ENCODE measurements at regions not wholly inside any gene's neighbourhood (a gene's known extent, or its start where the extent isn't known, plus 50 kb on each side); places are given as distances from the start of the nearest gene placed in this dataset.

DNA sequence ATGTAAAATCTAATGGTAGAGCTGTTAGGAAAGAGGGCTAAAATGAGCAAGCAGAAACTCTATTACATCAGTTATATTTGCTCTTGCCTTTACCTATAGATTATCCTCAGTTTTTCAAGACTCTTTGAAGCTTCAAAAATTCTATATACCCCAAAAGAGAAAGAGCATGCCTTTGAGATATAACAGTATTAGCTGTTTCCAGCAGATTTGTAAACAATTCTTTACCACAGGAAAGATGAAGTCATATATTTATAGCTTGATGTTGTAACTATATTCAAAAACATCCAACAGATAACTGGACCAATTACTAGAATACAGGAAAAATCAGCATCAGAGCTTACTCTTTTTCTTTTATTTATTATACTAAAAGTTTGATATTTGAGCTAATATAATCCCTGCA, 416.2 kb upstream of the TPK1 start:
- H3K18ac ChIP-seq (ENCODE audit: low read length): no peak overlapping the region
- H3K14ac ChIP-seq (ENCODE audit: low read length): no peak overlapping the region
- H3K79me1 ChIP-seq (ENCODE audit: low read length): no peaks in the 10 kb centered on the region
- H3K4me3 ChIP-seq (ENCODE audit: low read depth, low read length): no peak overlapping the region
- no peaks in the 10 kb centered on the region for H3K4me1 ChIP-seq (ENCODE audit: control insufficient read depth in 1 of 2, insufficient read depth in 2 of 2, low read length in 2 of 2)
- no peak overlapping the region for H2BK12ac ChIP-seq (ENCODE audit: low read length)
- H3K79me2 ChIP-seq (ENCODE audit: control insufficient read depth, insufficient read depth, low read length, poor library complexity): no peaks in the 10 kb centered on the region
- H3K36me3 ChIP-seq (ENCODE audit: control insufficient read depth in 1 of 2, insufficient read depth in 2 of 2, low read length in 2 of 2): no peaks in the 10 kb centered on the region
- no peak overlapping the region for H4K91ac ChIP-seq (ENCODE audit: low read depth, low read length)
- no peaks in the 10 kb centered on the region for H3K9me3 ChIP-seq (ENCODE audit: insufficient read depth, low read depth, low read length)
- no peak overlapping the region for H3K23ac ChIP-seq (ENCODE audit: low read length)
- H3K27me3 ChIP-seq (ENCODE audit: insufficient read depth, low read length): no peaks in the 10 kb centered on the region
- no peak overlapping the region for H3K9ac ChIP-seq (ENCODE audit: low read length)
- H3K4ac ChIP-seq (ENCODE audit: low read depth, low read length): no peak overlapping the region
- H4K12ac ChIP-seq (ENCODE audit: low read depth, low read length): no peak overlapping the region
- H2AFZ ChIP-seq (ENCODE audit: insufficient read depth, low read length, poor library complexity): no peak overlapping the region
- DNase-seq: no peak
- no peak overlapping the region for H2BK5ac ChIP-seq (ENCODE audit: low read depth, low read length, poor library complexity)
- no peak overlapping the region for H2BK120ac ChIP-seq (ENCODE audit: insufficient read depth, low read length, poor library complexity)
- no peak overlapping the region for H4K8ac ChIP-seq (ENCODE audit: low read depth, low read length)
- H2AK5ac ChIP-seq (ENCODE audit: low read length): no peak overlapping the region
- H3K27ac ChIP-seq (ENCODE audit: low read depth, low read length): no peak overlapping the region
- no peak overlapping the region for H3K4me2 ChIP-seq (ENCODE audit: low read length)

DNA sequence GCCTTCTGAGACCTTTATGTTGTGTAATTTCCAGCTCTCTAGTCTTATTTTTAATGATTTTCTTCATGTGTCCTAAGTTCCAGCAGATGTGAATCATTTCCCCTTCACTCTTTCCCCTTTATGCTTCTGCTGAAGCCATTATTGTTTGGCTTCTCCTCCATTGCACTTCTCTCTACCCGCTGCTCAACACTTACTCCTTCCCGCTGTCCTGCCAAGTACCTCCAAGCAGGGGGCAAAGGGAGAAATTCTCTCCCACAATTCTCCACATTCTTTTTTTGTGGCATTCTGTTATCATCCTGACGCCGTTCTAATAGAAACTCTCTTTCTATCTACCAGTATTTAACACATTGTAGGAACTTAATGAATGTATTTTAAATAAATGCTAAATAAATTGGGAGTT, 388.9 kb upstream of the TPK1 start:
- Histone ChIP-seq H3K27ac (ENCODE audit: low read depth, low read length) (no peak overlapping the region), H2BK120ac (ENCODE audit: insufficient read depth, low read length, poor library complexity) (no peak overlapping the region), H3K14ac (ENCODE audit: low read length) (no peak overlapping the region), H3K4me1 (ENCODE audit: control insufficient read depth in 1 of 2, insufficient read depth in 2 of 2, low read length in 2 of 2) (no peaks in the 10 kb centered on the region), H3K4me2 (ENCODE audit: low read length) (no peak overlapping the region), H3K79me2 (ENCODE audit: control insufficient read depth, insufficient read depth, low read length, poor library complexity) (no peaks in the 10 kb centered on the region), H3K23ac (ENCODE audit: low read length) (no peak overlapping the region), H3K9me3 (ENCODE audit: insufficient read depth, low read depth, low read length) (no peaks in the 10 kb centered on the region), H4K8ac (ENCODE audit: low read depth, low read length) (no peak overlapping the region), H4K12ac (ENCODE audit: low read depth, low read length) (no peak overlapping the region), H3K4me3 (ENCODE audit: low read depth, low read length) (no peak overlapping the region), H3K4ac (ENCODE audit: low read depth, low read length) (no peak overlapping the region), H2BK12ac (ENCODE audit: low read length) (no peak overlapping the region), H3K36me3 (ENCODE audit: control insufficient read depth in 1 of 2, insufficient read depth in 2 of 2, low read length in 2 of 2) (no peaks in the 10 kb centered on the region), H3K9ac (ENCODE audit: low read length) (no peak overlapping the region), H3K18ac (ENCODE audit: low read length) (no peak overlapping the region), H2AK5ac (ENCODE audit: low read length) (no peak overlapping the region), H2BK5ac (ENCODE audit: low read depth, low read length, poor library complexity) (no peak overlapping the region), H2AFZ (ENCODE audit: insufficient read depth, low read length, poor library complexity) (no peak overlapping the region), H3K79me1 (ENCODE audit: low read length) (no peaks in the 10 kb centered on the region), H3K27me3 (ENCODE audit: insufficient read depth, low read length) (no peaks in the 10 kb centered on the region), H4K91ac (ENCODE audit: low read depth, low read length) (no peak overlapping the region)
- no CpG with 5 or more reads among the region's 4 CpGs for WGBS (ENCODE audit: extremely low coverage, insufficient coverage, insufficient read length)
- no peak for DNase-seq

DNA sequence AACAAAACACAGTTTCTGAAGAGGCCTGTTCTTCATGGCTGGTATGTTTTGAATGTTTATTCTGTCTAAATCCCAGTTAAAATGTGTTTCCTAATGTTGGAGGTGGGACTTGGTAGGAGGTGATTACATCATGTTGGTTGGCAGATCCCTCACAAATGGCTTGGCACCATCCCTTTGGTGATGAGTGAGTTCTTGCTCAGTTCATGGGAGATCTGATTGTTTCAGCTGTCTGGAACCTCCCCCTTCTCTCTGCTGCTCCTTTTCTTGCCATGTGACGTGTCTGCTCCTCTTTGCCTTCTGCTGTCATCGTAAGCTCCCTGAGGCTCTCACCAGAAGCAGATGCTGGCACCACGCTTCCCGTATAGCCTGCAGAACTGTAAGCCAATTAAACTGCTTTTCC, 383.6 kb upstream of the TPK1 start:
- H2BK5ac ChIP-seq (ENCODE audit: low read depth, low read length, poor library complexity): no peak overlapping the region
- H3K14ac ChIP-seq (ENCODE audit: low read length): no peak overlapping the region
- H3K27me3 ChIP-seq (ENCODE audit: insufficient read depth, low read length): no peaks in the 10 kb centered on the region
- no peaks in the 10 kb centered on the region for H3K9me3 ChIP-seq (ENCODE audit: insufficient read depth, low read depth, low read length)
- no peak overlapping the region for H3K23ac ChIP-seq (ENCODE audit: low read length)
- no peak overlapping the region for H3K18ac ChIP-seq (ENCODE audit: low read length)
- no peaks in the 10 kb centered on the region for H3K79me1 ChIP-seq (ENCODE audit: low read length)
- no peak overlapping the region for H3K4me3 ChIP-seq (ENCODE audit: low read depth, low read length)
- no peak overlapping the region for H4K91ac ChIP-seq (ENCODE audit: low read depth, low read length)
- no peak overlapping the region for H3K4ac ChIP-seq (ENCODE audit: low read depth, low read length)
- no peak overlapping the region for H3K27ac ChIP-seq (ENCODE audit: low read depth, low read length)
- no peak overlapping the region for H2BK120ac ChIP-seq (ENCODE audit: insufficient read depth, low read length, poor library complexity)
- no peaks in the 10 kb centered on the region for H3K79me2 ChIP-seq (ENCODE audit: control insufficient read depth, insufficient read depth, low read length, poor library complexity)
- H4K12ac ChIP-seq (ENCODE audit: low read depth, low read length): no peak overlapping the region
- no peak overlapping the region for H2AFZ ChIP-seq (ENCODE audit: insufficient read depth, low read length, poor library complexity)
- no peak overlapping the region for H4K8ac ChIP-seq (ENCODE audit: low read depth, low read length)
- no peak overlapping the region for H2BK12ac ChIP-seq (ENCODE audit: low read length)
- H3K9ac ChIP-seq (ENCODE audit: low read length): no peak overlapping the region
- H3K36me3 ChIP-seq (ENCODE audit: control insufficient read depth in 1 of 2, insufficient read depth in 2 of 2, low read length in 2 of 2): no peaks in the 10 kb centered on the region
- no peak overlapping the region for H2AK5ac ChIP-seq (ENCODE audit: low read length)
- WGBS (ENCODE audit: extremely low coverage, insufficient coverage, insufficient read length): no CpG with 5 or more reads among the region's 4 CpGs
- no peak overlapping the region for H3K4me2 ChIP-seq (ENCODE audit: low read length)
- peak; percentile 10 to 14 for DNase-seq
- no peaks in the 10 kb centered on the region for H3K4me1 ChIP-seq (ENCODE audit: control insufficient read depth in 1 of 2, insufficient read depth in 2 of 2, low read length in 2 of 2)

DNA sequence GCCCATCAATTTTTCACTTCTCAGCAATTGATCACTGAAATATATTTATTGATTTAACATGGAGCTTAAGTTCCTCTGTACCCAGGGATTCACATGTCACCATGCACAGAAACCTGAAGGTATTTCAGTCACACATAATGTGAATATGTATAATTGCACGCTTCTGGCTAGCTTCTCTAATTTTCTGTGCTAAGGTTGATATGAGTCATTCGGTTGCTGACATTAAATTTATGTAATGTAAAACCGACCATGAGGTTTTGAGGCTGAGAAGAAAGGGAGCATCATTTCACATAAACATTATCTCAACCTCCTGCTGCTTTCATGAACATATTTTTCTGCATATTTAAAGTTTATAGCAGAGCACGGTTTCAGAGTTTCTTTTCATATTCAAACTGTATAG, 381.0 kb upstream of the TPK1 start:
- H4K8ac ChIP-seq (ENCODE audit: low read depth, low read length): no peak overlapping the region
- no peak overlapping the region for H3K27ac ChIP-seq (ENCODE audit: low read depth, low read length)
- H3K4me3 ChIP-seq (ENCODE audit: low read depth, low read length): no peak overlapping the region
- H3K79me1 ChIP-seq (ENCODE audit: low read length): no peaks in the 10 kb centered on the region
- H3K18ac ChIP-seq (ENCODE audit: low read length): no peak overlapping the region
- H3K36me3 ChIP-seq (ENCODE audit: control insufficient read depth in 1 of 2, insufficient read depth in 2 of 2, low read length in 2 of 2): no peaks in the 10 kb centered on the region
- no peak overlapping the region for H2AFZ ChIP-seq (ENCODE audit: insufficient read depth, low read length, poor library complexity)
- H3K4me2 ChIP-seq (ENCODE audit: low read length): no peak overlapping the region
- no peak for DNase-seq
- H2AK5ac ChIP-seq (ENCODE audit: low read length): no peak overlapping the region
- H3K27me3 ChIP-seq (ENCODE audit: insufficient read depth, low read length): no peaks in the 10 kb centered on the region
- H2BK12ac ChIP-seq (ENCODE audit: low read length): no peak overlapping the region
- H2BK5ac ChIP-seq (ENCODE audit: low read depth, low read length, poor library complexity): no peak overlapping the region
- H3K9ac ChIP-seq (ENCODE audit: low read length): no peak overlapping the region
- no peaks in the 10 kb centered on the region for H3K9me3 ChIP-seq (ENCODE audit: insufficient read depth, low read depth, low read length)
- H3K14ac ChIP-seq (ENCODE audit: low read length): no peak overlapping the region
- no peak overlapping the region for H4K12ac ChIP-seq (ENCODE audit: low read depth, low read length)
- no peak overlapping the region for H4K91ac ChIP-seq (ENCODE audit: low read depth, low read length)
- no peak overlapping the region for H2BK120ac ChIP-seq (ENCODE audit: insufficient read depth, low read length, poor library complexity)
- no peak overlapping the region for H3K23ac ChIP-seq (ENCODE audit: low read length)
- no peak overlapping the region for H3K4ac ChIP-seq (ENCODE audit: low read depth, low read length)
- WGBS (ENCODE audit: extremely low coverage, insufficient coverage, insufficient read length): no CpG with 5 or more reads among the region's 4 CpGs
- no peaks in the 10 kb centered on the region for H3K79me2 ChIP-seq (ENCODE audit: control insufficient read depth, insufficient read depth, low read length, poor library complexity)
- H3K4me1 ChIP-seq (ENCODE audit: control insufficient read depth in 1 of 2, insufficient read depth in 2 of 2, low read length in 2 of 2): no peaks in the 10 kb centered on the region

DNA sequence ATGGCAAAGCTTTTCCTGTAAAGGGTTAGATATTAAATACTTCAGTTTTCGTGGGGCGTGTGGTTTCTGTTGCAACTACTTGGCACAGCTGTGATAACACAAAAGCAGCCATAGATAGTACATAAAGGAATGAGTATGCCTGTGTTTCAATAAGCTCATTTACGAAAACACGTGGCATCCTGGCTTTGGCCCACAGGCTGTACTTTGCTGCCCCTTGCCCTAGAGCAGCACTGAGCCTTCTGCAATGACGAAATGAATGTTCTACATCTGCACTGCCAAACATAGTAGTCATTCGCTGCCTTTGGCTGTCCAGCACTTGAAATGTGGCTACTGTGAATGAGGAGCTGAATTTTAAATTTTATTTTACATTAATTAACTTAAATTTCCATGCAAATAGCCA, 376.2 kb upstream of the TPK1 start:
- no peak overlapping the region for H2BK5ac ChIP-seq (ENCODE audit: low read depth, low read length, poor library complexity)
- no peak overlapping the region for H3K4ac ChIP-seq (ENCODE audit: low read depth, low read length)
- H3K27me3 ChIP-seq (ENCODE audit: insufficient read depth, low read length): no peaks in the 10 kb centered on the region
- H3K23ac ChIP-seq (ENCODE audit: low read length): no peak overlapping the region
- no peak overlapping the region for H2AFZ ChIP-seq (ENCODE audit: insufficient read depth, low read length, poor library complexity)
- no peaks in the 10 kb centered on the region for H3K79me2 ChIP-seq (ENCODE audit: control insufficient read depth, insufficient read depth, low read length, poor library complexity)
- no peak overlapping the region for H3K9ac ChIP-seq (ENCODE audit: low read length)
- no peaks in the 10 kb centered on the region for H3K79me1 ChIP-seq (ENCODE audit: low read length)
- H2BK120ac ChIP-seq (ENCODE audit: insufficient read depth, low read length, poor library complexity): no peak overlapping the region
- no peak overlapping the region for H3K4me2 ChIP-seq (ENCODE audit: low read length)
- peak; percentile 2 to 3 for DNase-seq
- no peak overlapping the region for H4K8ac ChIP-seq (ENCODE audit: low read depth, low read length)
- H2BK12ac ChIP-seq (ENCODE audit: low read length): no peak overlapping the region
- no peaks in the 10 kb centered on the region for H3K36me3 ChIP-seq (ENCODE audit: control insufficient read depth in 1 of 2, insufficient read depth in 2 of 2, low read length in 2 of 2)
- H3K9me3 ChIP-seq (ENCODE audit: insufficient read depth, low read depth, low read length): no peaks in the 10 kb centered on the region
- no peak overlapping the region for H2AK5ac ChIP-seq (ENCODE audit: low read length)
- H3K4me3 ChIP-seq (ENCODE audit: low read depth, low read length): no peak overlapping the region
- H4K12ac ChIP-seq (ENCODE audit: low read depth, low read length): no peak overlapping the region
- no peak overlapping the region for H3K18ac ChIP-seq (ENCODE audit: low read length)
- H3K27ac ChIP-seq (ENCODE audit: low read depth, low read length): no peak overlapping the region
- H3K14ac ChIP-seq (ENCODE audit: low read length): no peak overlapping the region
- WGBS (ENCODE audit: extremely low coverage, insufficient coverage, insufficient read length): no CpG with 5 or more reads among the region's 6 CpGs
- no peaks in the 10 kb centered on the region for H3K4me1 ChIP-seq (ENCODE audit: control insufficient read depth in 1 of 2, insufficient read depth in 2 of 2, low read length in 2 of 2)
- no peak overlapping the region for H4K91ac ChIP-seq (ENCODE audit: low read depth, low read length)

All from trophoblast cell (in vitro differentiated cells and primary cell).